NCI-H2196 treated with DMSO at 0.1 percent for 48 hours (cell line): ENCODE measurements at regions not wholly inside any gene's neighbourhood (a gene's known extent, or its start where the extent isn't known, plus 50 kb on each side); places are given as distances from the start of the nearest gene placed in this dataset.

ENCODE experiments used
- DNase-seq: peaks from one replicate; lab custom pipeline; 2025; ENCODE audit not compliant: unreplicated experiment; lab: John Stamatoyannopoulos, UW

GRCh38 chr9:116002624-116003023 is 151.0 kb upstream of the PAPPA start:
- DNase-seq, result no peak

- no peak for DNase-seq
Measured at GRCh38 chr9:116003397-116003796, 150.2 kb upstream of the PAPPA start.

- no peak for DNase-seq
Measured at GRCh38 chr9:116005205-116005604, 148.4 kb upstream of the PAPPA start.

GRCh38 chr9:116007824-116008223 is 145.8 kb upstream of the PAPPA start:
- no peak for DNase-seq

GRCh38 chr9:116008278-116008677 is 145.3 kb upstream of the PAPPA start:
- DNase-seq, result no peak

- DNase-seq, result no peak
Measured at GRCh38 chr9:116009420-116009819, 144.2 kb upstream of the PAPPA start.

- no peak for DNase-seq
Measured at GRCh38 chr9:116015855-116016254, 137.7 kb upstream of the PAPPA start.

GRCh38 chr9:116020146-116020545 is 133.4 kb upstream of the PAPPA start:
- DNase-seq, result no peak

- no peak for DNase-seq
Measured at GRCh38 chr9:116020801-116021200, 132.8 kb upstream of the PAPPA start.

GRCh38 chr9:116027096-116027495 is 126.5 kb upstream of the PAPPA start:
- no peak for DNase-seq

- no peak for DNase-seq
Measured at GRCh38 chr9:116027511-116027910, 126.1 kb upstream of the PAPPA start.

GRCh38 chr9:116027951-116028350 is 125.6 kb upstream of the PAPPA start:
- DNase-seq, result no peak

GRCh38 chr9:116030517-116030916 is 123.1 kb upstream of the PAPPA start:
- no peak for DNase-seq

- no peak for DNase-seq
Measured at GRCh38 chr9:116032683-116033440, 120.7 kb upstream of the PAPPA start.

GRCh38 chr9:116039312-116039711 is 114.3 kb upstream of the PAPPA start:
- no peak for DNase-seq

- no peak for DNase-seq
Measured at GRCh38 chr9:116039893-116040292, 113.7 kb upstream of the PAPPA start.

GRCh38 chr9:116042321-116042720 is 111.3 kb upstream of the PAPPA start:
- no peak for DNase-seq

GRCh38 chr9:116045083-116045482 is 108.5 kb upstream of the PAPPA start:
- no peak for DNase-seq

GRCh38 chr9:116048081-116048480 is 105.5 kb upstream of the PAPPA start:
- DNase-seq, result no peak

- no peak for DNase-seq
Measured at GRCh38 chr9:116049456-116049855, 104.1 kb upstream of the PAPPA start.

GRCh38 chr9:116051528-116051927 is 102.1 kb upstream of the PAPPA start:
- DNase-seq, result no peak

- DNase-seq, result no peak
Measured at GRCh38 chr9:116055536-116055935, 98.1 kb upstream of the PAPPA start.

- no peak for DNase-seq
Measured at GRCh38 chr9:116057371-116057770, 96.2 kb upstream of the PAPPA start.
